ENCODE measurements at regions not wholly inside any gene's neighbourhood (a gene's known extent, or its start where the extent isn't known, plus 50 kb on each side); places are given as distances from the start of the nearest gene placed in this dataset.
A peak's percentile ranks its signal among the peaks of the same experiment; 100 is the strongest.
"Not testable (repeated sequence)": the region's sequence is repeated elsewhere in the genome, so short reads cannot be mapped to it uniquely, and the experiment has no call there.

GRCh38 chr13:22880741-22881720, 299.7 kb upstream of the SGCG start:
- DNase-seq, result no peak

GRCh38 chr13:22881721-22882608, 298.8 kb upstream of the SGCG start:
- not testable (repeated sequence) for DNase-seq

GRCh38 chr13:22883262-22883840, 297.4 kb upstream of the SGCG start:
- DNase-seq, result no peak

- peak in 1 of 56 donors; percentile 4 for DNase-seq
These were observed 296.8 kb upstream of the SGCG start for GRCh38 chr13:22883956-22884355.

- not testable (repeated sequence) for DNase-seq
These were observed 294.7 kb upstream of the SGCG start for GRCh38 chr13:22886061-22886460.

GRCh38 chr13:22889376-22889775, 291.4 kb upstream of the SGCG start:
- DNase-seq, result not testable (repeated sequence)

GRCh38 chr13:22893204-22893603, 287.6 kb upstream of the SGCG start:
- DNase-seq, result no peak

GRCh38 chr13:22893777-22894176, 287.0 kb upstream of the SGCG start:
- no peak for DNase-seq

- no peak for DNase-seq
These were observed 283.0 kb upstream of the SGCG start for GRCh38 chr13:22897571-22898314.

GRCh38 chr13:22900416-22900951, 280.3 kb upstream of the SGCG start:
- not testable (repeated sequence) for DNase-seq

GRCh38 chr13:22903301-22903700, 277.5 kb upstream of the SGCG start:
- DNase-seq, result peak in 4 of 56 donors; percentile 9 to 34 (median 14)

- no peak for DNase-seq
These were observed 276.9 kb upstream of the SGCG start for GRCh38 chr13:22903925-22904324.

GRCh38 chr13:22915442-22916082, 265.2 kb upstream of the SGCG start:
- DNase-seq, result peak in 45 of 56 donors; percentile 11 to 85 (median 46)

- not testable (repeated sequence) for DNase-seq
These were observed 264.5 kb upstream of the SGCG start for GRCh38 chr13:22916276-22916675.

GRCh38 chr13:22925881-22926747, 254.7 kb upstream of the SGCG start:
- DNase-seq, result peak in 4 of 56 donors; percentile 7 to 23 (median 14)

- no peak for DNase-seq
These were observed 253.9 kb upstream of the SGCG start for GRCh38 chr13:22926748-22927400.

GRCh38 chr13:22927845-22928244, 252.9 kb upstream of the SGCG start:
- DNase-seq, result not testable (repeated sequence)

Measured in nucleus accumbens (tissue), 56 donors.